GM18508 (cell line): ENCODE measurements at regions not wholly inside any gene's neighbourhood (a gene's known extent, or its start where the extent isn't known, plus 50 kb on each side); places are given as distances from the start of the nearest gene placed in this dataset.
"Not testable (repeated sequence)": the region's sequence is repeated elsewhere in the genome, so short reads cannot be mapped to it uniquely, and the experiment has no call there.

Experiments
- ATAC-seq: cut with Tn5 transposase; IDR thresholded peaks from one replicate; pipeline ENCODE4 v1.9.1; 2021; ENCODE audit warnings: moderate number of reproducible peaks; ENCODE audit not compliant: insufficient read depth, unreplicated experiment

- ATAC-seq, result no peak
Measured at GRCh38 chr5:154653764-154654485, 101.3 kb upstream of the LARP1 start.

GRCh38 chr5:154653418-154653763 lies 101.8 kb upstream of the LARP1 start:
- ATAC-seq, result no peak

GRCh38 chr5:154652746-154653417 lies 102.3 kb upstream of the LARP1 start:
- no peak for ATAC-seq

GRCh38 chr5:154651795-154652194 lies 103.4 kb upstream of the LARP1 start:
- ATAC-seq, result not testable (repeated sequence)

GRCh38 chr5:154648706-154649105 lies 106.5 kb upstream of the LARP1 start:
- ATAC-seq, result no peak

- ATAC-seq, result no peak
Measured at GRCh38 chr5:154648229-154648628, 106.9 kb upstream of the LARP1 start.

GRCh38 chr5:154647761-154648145 lies 107.4 kb upstream of the LARP1 start:
- ATAC-seq, result no peak

- ATAC-seq, result peak; percentile 69
Measured at GRCh38 chr5:154647114-154647760, 107.9 kb upstream of the LARP1 start.

GRCh38 chr5:154646745-154647113 lies 108.4 kb upstream of the LARP1 start:
- no peak for ATAC-seq

GRCh38 chr5:154644745-154645411 lies 110.3 kb upstream of the LARP1 start:
- no peak for ATAC-seq

GRCh38 chr5:154642499-154643245 lies 112.5 kb upstream of the LARP1 start:
- ATAC-seq, result no peak

- not testable (repeated sequence) for ATAC-seq
Measured at GRCh38 chr5:154640213-154640831, 114.9 kb upstream of the LARP1 start.

GRCh38 chr5:154636786-154637185 lies 118.4 kb upstream of the LARP1 start:
- not testable (repeated sequence) for ATAC-seq

GRCh38 chr5:154636271-154636670 lies 118.9 kb upstream of the LARP1 start:
- ATAC-seq, result not testable (repeated sequence)

- ATAC-seq, result not testable (repeated sequence)
Measured at GRCh38 chr5:154633744-154634143, 121.4 kb upstream of the LARP1 start.

GRCh38 chr5:154631141-154631540 lies 124.0 kb upstream of the LARP1 start:
- no peak for ATAC-seq

GRCh38 chr5:154630410-154630809 lies 124.8 kb upstream of the LARP1 start:
- ATAC-seq, result no peak

GRCh38 chr5:154628685-154629084 lies 126.5 kb upstream of the LARP1 start:
- ATAC-seq, result no peak

- ATAC-seq, result no peak
Measured at GRCh38 chr5:154627698-154628678, 127.2 kb upstream of the LARP1 start.
